Kidney capillary endothelial cell (primary cell): ENCODE measurements at regions not wholly inside any gene's neighbourhood (a gene's known extent, or its start where the extent isn't known, plus 50 kb on each side); places are given as distances from the start of the nearest gene placed in this dataset.
"Not testable (repeated sequence)": the region's sequence is repeated elsewhere in the genome, so short reads cannot be mapped to it uniquely, and the experiment has no call there.

Source experiments
- DNase-seq: peaks from one replicate; pipeline ENCODE4 v3.0.0-alpha.2; 2018; ENCODE audit warnings: low spot score

DNA sequence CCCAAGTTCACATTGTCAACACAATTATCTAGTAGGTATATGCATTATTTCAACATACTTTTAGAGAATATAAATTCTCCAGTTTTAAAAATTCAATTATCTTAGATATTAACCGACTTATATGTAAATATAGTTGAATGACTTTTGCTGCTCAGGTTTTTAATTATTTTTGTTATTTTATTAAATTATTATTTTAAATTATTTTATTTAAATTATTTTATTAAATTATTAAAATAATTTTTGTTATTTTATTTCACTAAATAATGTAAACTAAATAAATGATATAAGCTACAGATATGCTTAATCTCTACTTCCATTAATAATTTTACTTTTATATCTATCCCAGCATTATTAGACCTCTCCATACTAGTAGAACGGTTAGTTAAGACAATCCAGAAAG, 544.3 kb upstream of the ARRDC3 start:
- DNase-seq: no peak

DNA sequence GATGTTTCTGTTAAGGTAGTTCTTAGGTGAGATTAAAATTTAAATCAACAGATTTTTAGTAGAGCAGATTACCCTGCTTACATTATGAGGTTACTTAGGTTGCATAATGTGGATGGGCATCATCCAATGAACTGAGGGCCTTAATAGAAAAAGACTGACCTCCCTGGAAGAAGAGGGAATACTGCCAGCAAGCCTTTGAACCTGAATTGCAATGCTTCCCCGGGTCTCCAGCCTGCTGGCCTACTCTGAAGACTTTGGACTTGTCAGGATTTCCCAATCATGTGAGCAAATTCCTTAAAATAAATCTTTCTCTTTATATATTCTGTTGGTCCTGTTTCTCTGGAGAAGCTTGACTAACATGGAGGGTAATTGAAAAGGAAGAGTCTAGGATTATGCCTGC, 542.1 kb upstream of the ARRDC3 start:
- DNase-seq: no peak

DNA sequence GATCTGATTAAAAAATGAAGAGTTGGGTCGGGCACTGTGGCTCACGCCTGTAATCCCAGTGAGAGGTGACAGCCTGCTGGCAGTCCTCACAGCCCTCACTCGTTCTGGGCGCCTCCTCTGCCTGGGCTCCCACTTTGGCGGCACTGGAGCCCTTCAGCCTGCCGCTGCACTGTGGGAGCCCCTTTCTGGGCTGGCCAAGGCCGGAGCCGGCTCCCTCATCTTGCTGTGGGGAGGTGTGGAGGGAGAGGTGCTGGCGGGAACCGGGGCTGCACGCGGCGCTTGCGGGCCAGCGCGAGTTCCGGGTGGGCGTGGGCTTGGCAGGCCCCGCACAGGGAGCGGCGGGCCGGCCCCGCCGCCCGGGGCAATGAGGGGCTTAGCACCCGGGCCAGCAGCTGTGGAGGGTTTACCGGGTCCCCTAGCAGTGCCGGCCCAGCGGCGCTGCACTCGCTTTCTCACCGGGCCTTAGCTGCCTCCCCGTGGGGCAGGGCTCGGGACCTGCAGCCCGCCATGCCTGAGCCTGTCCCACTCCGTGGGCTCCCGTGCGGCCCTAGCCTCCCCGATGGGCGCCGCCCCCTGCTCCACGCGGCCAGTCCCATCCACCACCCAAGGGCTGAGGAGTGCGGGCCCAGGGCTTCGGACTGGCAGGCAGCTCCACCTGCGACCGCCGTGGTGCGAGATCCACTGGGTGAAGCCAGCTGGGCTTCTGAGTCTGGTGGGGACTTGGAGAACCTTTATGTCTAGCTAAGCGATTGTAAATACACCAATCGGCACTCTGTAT, 534.1 kb upstream of the ARRDC3 start:
- not testable (repeated sequence) for DNase-seq

DNA sequence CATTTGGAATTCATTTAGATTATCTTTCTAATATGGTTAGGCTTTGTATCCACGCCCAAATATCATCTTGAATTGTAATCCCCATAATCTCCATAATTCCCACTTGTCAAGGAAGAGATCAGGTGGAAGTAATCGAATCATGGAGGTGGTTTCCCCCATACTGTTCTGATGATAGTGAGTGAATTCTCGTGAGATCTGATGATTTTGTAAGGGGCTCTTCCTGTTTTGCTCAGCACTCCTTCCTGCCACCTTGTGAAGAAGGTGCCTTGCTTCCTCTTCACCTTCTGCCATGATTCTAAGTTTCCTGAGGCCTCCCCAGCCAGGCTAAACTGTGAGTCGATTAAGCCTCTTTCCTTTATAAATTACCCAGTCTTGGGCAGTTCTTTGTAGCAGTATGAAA, 527.5 kb upstream of the ARRDC3 start:
- no peak for DNase-seq

DNA sequence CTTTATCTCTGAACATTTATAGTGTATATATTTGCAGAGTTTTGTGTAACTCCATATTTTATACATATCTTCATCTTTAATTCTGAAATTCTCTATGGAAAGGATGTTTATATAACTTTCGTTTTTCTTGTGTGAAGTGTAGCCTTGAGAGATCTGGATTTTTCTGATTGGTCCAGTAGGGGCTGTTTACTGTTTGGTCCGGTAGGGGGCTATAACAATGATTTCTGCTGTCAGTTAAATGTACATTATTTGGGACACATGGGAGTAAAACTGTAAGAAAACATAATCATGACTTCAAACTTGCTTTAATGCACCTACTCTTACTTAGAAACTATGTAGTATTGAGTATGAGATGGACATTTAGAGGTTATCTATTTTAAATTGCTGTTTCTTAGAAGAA, 527.1 kb upstream of the ARRDC3 start:
- DNase-seq: no peak

DNA sequence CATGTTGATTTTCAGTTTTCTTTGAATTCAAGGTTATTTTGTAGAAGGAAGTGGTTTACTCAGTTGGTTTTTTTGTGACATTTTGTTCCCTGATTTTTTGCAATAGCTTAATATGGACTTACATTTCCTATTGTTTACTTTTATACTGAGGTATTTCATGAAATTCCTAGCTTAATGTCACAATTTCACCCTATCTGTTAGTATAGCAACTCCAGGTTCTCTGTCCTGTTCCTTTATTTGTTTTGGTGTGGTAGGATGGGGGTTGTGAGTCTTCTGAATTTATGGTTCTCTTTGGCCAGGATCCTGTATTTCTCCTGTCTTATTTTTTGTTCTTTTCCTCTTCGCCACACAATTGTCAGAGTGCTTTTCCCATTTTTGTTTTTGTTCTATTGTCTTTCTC, 523.4 kb upstream of the ARRDC3 start:
- no peak for DNase-seq

DNA sequence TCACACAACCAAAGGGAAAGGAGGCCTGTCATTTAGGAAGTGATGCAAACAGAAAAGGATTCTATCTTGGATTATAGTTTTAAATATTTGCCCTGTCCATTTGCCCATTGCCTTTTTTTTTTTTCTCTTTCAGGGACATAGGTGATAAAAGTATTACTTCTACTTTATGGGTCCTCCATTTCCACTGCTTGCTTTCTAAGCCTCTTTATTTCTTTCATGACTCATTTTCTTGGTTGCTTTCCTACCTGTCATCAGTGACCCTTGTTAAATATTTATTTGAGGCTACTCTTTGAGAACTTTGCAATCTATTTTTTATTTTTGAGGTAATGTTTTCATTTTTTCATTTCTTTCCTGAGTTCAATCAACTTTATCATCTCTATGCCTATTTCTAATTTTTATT, 522.9 kb upstream of the ARRDC3 start:
- DNase-seq: no peak

DNA sequence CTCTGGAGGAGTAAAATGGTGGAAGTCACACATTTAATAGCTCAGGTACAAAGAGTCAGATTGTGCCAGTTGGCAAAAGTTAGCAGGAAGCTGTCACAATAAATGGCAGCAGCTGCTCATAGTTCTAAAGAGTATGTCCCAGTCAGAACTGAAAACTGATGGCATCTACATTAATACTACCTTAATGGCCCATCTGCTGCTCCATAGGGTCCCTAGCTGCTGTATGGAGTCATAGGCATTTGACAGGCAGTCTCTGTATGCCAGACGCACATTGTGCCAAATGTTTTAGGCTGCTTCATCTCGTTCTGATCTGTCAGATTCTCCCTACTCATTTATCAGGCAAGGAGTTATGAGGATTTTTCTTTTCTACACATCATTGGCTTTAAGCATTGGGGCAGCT, 515.8 kb upstream of the ARRDC3 start:
- no peak for DNase-seq

DNA sequence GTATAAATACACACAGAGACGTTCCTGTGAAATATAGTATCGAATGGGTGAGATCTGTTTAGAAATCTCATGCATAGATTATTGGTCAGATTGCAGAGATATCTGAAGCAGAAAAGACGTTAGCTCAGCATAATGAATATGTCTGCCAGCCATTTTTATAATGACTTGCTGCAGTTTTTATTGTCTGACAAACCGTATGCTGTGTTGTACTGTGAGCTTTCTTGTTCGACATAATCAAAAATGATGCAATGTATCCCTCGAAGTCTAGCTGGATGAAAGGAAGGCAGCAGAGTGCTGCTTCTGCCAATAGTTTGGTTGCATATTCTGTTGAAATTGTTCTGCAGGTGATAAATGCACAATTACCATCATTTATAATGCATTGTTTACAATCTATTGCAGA, 514.9 kb upstream of the ARRDC3 start:
- DNase-seq: no peak

DNA sequence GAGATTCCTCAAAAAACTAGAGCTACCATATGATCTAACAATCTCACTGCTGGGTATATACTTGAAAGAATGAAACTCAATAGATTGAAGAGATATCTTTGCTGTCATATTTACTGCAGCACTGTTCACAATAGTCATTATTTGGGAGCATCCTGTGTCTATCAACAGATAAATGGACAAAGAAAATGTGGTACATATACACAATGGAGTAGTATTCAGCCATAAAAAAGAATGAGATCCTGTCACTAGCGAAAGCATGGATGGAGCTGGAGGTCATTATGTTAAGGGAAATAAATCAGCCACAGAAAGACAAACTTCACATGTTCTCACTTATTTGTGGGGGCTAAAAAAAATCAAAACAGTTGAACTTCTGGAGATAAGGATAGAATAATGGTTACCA, 505.7 kb upstream of the ARRDC3 start:
- DNase-seq: no peak

DNA sequence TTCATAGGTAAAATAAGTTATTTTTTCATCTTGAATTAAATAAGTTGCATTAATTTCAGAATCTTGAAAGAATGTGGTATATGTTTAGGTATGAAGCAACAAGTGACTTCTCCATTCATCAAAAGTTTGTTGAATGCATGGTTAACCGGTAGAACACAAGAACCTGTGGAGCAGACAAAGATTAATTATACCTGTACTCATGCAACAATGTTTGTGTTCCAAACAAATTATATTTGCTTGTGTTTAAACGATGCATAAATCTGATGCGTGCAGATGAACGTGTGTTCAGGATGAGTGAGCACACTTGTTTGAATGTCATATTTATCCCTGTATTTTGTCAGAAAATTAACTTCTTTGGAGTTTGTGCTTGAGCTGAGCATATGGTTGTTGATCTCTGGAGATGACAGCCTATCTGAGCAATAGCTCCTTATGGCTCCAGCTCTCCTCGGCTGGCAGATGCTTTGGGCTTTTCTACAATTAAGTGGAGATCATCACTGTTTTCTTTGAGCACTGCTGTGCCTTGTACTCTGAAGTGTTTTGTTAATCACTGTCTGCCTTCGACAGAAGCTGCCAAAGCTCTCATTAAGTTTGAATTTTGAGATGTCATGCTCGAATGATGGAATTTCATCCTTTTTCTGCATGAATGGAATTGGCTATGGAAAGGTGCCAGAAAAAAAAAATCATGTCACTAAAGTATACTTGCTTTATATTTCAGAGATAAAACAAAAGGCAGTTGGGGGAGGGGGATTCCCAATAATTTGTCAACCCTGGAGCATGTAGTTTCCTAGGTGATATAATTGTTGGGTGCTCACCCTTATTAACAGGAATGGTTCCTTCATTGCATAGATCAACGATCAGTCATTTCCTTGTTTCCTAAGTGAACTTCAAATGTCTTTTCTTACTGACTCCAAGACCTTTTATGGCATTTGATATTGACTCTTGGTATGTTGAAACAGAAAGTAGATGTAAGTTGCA, 502.5 kb upstream of the ARRDC3 start:
- DNase-seq: no peak

DNA sequence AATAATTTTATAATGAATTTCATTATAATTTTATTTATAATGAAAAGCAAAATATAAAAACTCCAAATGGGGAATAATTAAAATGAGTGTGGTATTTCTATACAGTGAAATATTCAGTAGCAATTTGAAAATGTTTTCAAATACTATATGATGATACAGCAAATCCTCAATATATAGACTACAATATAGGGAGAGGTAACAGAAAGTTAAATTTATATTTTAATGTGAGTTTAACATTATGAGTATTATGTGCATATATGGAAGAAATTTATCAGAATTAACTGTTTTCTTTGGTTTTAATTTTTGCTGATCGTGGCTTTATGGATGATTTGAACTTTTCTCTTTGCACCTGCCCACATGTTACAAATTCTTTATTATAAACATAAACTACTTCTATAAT, 500.9 kb upstream of the ARRDC3 start:
- no peak for DNase-seq

DNA sequence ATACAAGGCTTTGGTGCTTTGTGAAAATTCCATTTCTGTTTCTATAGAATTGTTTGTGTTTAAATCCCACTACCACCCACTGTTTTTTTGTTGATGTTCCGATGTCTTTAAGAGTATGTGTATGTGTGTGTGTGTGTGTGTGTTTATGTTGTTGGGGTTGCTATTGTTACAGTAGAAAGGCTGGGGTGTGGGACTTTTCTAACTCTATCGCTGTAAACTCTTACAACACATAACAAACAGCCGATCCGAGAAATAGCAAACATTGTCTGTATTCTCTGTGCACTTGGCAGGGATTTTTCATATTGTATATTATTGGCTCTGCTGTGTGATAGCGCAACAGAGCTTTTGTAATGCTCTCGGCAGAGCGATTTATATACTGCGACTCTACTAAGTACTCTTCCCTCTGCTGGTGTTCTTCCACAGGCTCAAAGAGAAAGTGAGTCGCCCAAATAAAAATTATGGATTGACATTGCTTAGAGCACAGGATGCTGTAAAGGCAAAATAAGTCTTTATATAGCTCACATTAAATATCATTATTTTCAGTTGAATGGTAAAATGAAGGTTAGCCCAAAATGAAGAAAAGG, 492.2 kb upstream of the ARRDC3 start:
- no peak for DNase-seq

DNA sequence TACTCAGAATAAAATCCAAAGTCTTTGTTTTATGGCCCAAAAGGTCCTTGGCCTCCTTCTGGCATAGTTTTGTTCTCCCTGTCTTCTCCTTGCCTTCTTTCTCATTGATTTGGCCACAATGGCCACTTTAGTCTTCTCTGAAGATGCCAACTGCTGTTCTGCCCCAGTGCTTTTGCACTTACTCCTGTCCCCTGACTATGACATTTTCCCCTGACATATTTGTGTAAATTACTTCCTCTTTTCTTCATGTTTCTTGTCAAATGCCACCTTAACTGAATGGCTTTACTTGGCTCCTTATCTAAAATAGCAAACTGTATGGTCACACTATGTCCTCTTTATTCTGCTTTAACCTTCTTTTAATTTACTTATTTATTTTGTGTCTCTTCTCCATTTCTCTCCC, 484.7 kb upstream of the ARRDC3 start:
- DNase-seq: no peak

DNA sequence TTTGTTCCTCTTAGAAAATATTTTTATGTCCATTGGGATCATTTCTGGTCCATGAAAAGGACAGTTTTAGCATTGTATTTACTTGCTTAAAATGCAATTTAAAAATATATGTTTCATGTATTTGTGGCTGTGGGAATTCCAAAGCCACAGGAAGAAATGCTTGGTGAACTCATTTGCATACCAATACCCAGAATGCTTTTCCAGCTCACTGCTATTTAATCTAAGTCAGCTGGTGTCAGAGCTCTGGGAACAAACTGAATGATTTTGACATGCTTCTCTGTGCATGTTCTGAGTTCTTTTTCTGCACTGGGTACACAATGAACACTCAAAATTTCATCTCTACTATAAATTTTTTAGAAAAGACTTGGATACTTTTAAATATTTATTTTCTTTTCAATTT, 482.8 kb upstream of the ARRDC3 start:
- DNase-seq: no peak

DNA sequence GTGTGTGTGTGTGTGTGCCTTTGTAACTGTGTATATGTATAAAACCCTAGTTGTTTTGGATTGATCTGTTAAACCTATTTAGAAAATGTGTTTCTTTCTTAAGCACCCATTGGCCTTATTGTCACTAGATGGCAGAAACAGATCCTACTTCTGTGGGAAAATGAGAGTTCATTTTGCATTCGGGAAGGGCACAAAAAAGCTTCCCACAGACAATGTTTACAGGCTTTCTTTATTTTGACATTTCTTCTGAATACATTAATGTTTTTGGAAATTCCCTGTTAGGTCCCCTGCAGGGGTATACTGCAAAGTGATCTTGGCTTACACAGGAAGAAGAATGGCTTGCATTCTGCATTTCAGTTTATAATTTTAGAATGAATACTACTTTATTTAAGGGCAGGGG, 481.8 kb upstream of the ARRDC3 start:
- no peak for DNase-seq

DNA sequence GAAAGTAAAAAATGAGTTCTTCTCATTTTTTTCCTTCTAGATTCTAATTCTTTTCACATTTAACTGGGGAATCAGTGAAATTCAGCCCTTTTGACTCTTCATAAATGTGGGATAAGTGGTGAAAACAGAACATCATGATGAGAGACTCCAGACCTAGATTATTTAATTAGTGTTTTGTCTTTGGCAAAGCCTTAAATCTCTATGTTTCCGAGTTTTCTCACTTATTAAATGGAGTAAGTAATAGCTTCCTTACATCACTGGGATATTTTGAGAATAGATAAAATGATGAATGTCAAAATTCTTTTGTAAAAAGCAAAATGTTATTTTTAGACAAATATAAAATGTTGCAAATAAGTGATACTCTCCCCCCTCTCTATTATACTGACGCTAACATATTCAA, 468.6 kb upstream of the ARRDC3 start:
- DNase-seq: no peak

DNA sequence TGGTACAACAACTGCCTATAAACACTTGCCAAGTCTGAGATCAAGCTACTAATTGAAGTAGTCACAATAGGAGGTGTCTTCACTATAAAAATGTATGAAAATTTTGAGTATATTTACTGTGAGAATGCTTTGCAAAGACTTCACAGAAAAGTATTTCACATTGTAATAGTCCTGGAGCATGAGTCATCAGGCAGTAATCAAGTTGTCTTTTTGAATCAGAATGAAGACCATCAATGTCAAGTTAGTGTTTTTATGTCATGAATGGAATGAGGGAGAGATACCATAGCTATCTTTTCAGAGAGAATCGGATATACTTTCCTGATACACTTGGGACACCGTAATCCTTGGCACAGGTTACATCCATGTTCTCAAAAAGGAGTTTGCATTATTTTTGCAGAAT, 466.9 kb upstream of the ARRDC3 start:
- DNase-seq: no peak

DNA sequence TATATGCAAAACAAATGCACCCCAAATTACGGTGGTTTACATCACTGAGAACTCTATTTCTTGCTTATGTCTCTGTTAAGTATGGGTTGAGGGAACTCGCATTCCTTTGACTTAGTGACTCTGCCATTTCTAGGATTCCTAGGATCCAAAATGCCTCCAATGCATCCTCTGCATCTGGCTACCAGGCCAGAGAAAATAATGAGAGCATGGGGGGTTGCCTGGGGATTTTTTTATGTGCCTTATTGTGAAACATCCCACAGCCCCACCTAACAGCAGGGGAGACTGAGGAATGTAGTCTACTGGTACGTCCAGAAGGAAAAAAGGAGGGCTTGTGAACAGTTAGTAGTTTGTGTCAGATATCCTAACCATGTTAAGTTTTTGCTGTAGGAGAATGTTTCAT, 466.0 kb upstream of the ARRDC3 start:
- DNase-seq: no peak

DNA sequence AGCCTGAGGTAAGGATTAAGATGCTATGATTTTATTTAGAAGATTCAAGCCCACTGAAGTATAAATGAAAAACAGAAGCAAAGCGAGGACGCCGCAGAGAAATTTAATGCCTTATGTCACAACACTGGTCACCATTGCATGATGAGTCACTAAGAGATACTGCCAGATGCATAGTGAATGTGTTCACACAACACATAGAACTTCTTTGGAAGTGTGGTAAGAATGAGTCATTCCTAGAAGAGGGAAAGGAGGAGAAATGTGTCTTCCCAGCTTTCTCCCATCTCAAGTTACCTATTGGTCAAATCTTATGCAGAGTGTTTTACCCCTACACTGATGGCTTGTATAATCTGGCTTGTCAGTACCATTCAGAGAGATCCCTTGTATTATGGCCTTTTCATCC, 465.3 kb upstream of the ARRDC3 start:
- DNase-seq: no peak

DNA sequence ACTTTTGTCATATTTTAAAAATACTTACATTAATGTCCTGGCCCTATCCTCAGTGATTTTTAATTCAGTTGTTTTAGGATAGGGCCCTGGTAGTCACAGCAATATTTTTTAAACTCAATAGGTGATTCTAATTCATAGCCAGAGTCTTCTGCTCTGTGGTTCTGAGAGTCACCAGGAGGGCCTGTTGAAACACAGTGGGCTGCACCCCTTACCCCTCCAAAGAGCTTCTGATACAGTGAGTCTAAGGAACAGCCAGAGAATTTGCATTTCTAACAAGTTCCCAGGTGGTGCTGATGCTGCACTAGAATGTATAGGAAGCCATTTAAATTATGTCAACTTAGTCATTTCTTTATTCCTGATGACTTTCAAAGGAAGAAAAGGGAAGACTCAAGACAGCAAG, 458.3 kb upstream of the ARRDC3 start:
- DNase-seq: no peak

DNA sequence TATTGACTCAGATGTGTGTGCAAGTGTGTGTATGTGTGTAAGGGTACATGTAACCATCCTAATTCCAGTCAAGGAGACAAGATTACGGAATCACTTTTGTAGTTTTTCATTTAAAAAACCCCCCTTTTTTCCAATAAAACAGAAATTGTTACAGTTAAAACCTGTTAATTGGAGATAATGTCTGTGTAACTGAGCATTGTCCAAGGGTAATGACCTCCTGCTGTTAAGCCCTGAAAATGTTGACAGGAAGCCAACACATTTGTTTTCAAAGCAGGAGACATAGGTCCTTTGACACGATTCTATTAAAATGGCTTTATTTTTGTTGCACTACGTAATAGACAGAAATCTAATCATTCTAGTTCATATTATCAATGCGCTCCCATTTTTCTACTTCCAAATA, 457.3 kb upstream of the ARRDC3 start:
- DNase-seq: no peak

DNA sequence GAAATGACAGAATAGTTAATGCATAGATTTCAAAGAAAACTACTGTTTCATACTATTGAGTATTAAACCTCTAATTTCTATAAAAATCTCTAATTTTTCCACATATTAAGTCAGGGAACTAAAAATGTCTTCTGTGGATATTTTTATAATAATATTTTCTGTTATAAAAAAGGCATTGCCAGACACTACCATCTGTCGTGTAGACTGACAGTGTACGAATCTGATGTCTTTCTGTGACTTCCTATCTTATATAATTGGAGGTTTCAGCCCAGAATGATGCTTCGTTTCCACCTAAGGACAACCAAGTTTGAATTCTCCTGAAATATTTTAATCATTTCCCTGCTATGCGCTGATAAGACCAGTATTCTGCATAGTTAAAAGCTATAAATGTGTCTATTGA, 456.6 kb upstream of the ARRDC3 start:
- no peak for DNase-seq
